ENCODE measurements at regions not wholly inside any gene's neighbourhood (a gene's known extent, or its start where the extent isn't known, plus 50 kb on each side); places are given as distances from the start of the nearest gene placed in this dataset.

GRCh38 chr12:18207266-18207665 lies 54.1 kb upstream of the PIK3C2G start:
- no peak for DNase-seq

- peak; percentile 55 for DNase-seq
Measured at GRCh38 chr12:18206198-18206597, 55.1 kb upstream of the PIK3C2G start.

- DNase-seq, result no peak
Measured at GRCh38 chr12:18204053-18204452, 57.3 kb upstream of the PIK3C2G start.

GRCh38 chr12:18192119-18192518 lies 69.2 kb upstream of the PIK3C2G start:
- no peak for DNase-seq

GRCh38 chr12:18183141-18183540 lies 78.2 kb upstream of the PIK3C2G start:
- no peak for DNase-seq

GRCh38 chr12:18171571-18171970 lies 81.6 kb upstream of the RERGL start:
- DNase-seq, result no peak

GRCh38 chr12:18168016-18168415 lies 78.0 kb upstream of the RERGL start:
- no peak for DNase-seq

GRCh38 chr12:18165889-18166288 lies 75.9 kb upstream of the RERGL start:
- no peak for DNase-seq

- DNase-seq, result peak; percentile 30
Measured at GRCh38 chr12:18165422-18165871, 75.5 kb upstream of the RERGL start.

- no peak for DNase-seq
Measured at GRCh38 chr12:18160901-18161300, 70.9 kb upstream of the RERGL start.

GRCh38 chr12:18158774-18159557 lies 69.0 kb upstream of the RERGL start:
- peak; percentile 69 for DNase-seq

GRCh38 chr12:18153826-18154225 lies 63.8 kb upstream of the RERGL start:
- no peak for DNase-seq

- no peak for DNase-seq
Measured at GRCh38 chr12:18151036-18151435, 61.0 kb upstream of the RERGL start.

- peak; percentile 33 for DNase-seq
Measured at GRCh38 chr12:18148961-18149360, 59.0 kb upstream of the RERGL start.

- DNase-seq, result no peak
Measured at GRCh38 chr12:18146363-18146762, 56.4 kb upstream of the RERGL start.

GRCh38 chr12:18145924-18146323 lies 55.9 kb upstream of the RERGL start:
- no peak for DNase-seq

GRCh38 chr12:18141048-18141982 lies 51.3 kb upstream of the RERGL start:
- peak; percentile 24 for DNase-seq

GRCh38 chr12:18139989-18140596 lies 50.1 kb upstream of the RERGL start:
- DNase-seq, result peak; percentile 13
